Trophoblast cell (in vitro differentiated cells and primary cell): ENCODE measurements at regions not wholly inside any gene's neighbourhood (a gene's known extent, or its start where the extent isn't known, plus 50 kb on each side); places are given as distances from the start of the nearest gene placed in this dataset.

ENCODE experiments used
- DNase-seq, 2 donors: peaks; one replicate each; pipeline ENCODE4 v3.0.0-alpha.2; 2016
- H2AFZ ChIP-seq: 2 replicates; pipeline ENCODE4 v1.6.1; 2013; ENCODE audit warnings: low read length, moderate library complexity, mild to moderate bottlenecking; ENCODE audit not compliant: insufficient read depth, poor library complexity
- H2AK5ac ChIP-seq: 2 replicates; pipeline ENCODE4 v1.6.1; 2013; ENCODE audit warnings: mild to moderate bottlenecking, low read length
- H2BK120ac ChIP-seq: 2 replicates; pipeline ENCODE4 v1.6.1; 2013; ENCODE audit warnings: low read length, mild to moderate bottlenecking, moderate library complexity; ENCODE audit not compliant: insufficient read depth, poor library complexity
- H2BK12ac ChIP-seq: 2 replicates; pipeline ENCODE4 v1.6.1; 2013; ENCODE audit warnings: mild to moderate bottlenecking, low read length, moderate library complexity
- H2BK5ac ChIP-seq: 2 replicates; pipeline ENCODE4 v1.6.1; 2013; ENCODE audit warnings: low read length, low read depth, moderate library complexity, mild to moderate bottlenecking; ENCODE audit not compliant: poor library complexity
- H3K14ac ChIP-seq: 2 replicates; pipeline ENCODE4 v1.6.1; 2013; ENCODE audit warnings: mild to moderate bottlenecking, low read length
- H3K18ac ChIP-seq: 2 replicates; pipeline ENCODE4 v1.6.1; 2013; ENCODE audit warnings: mild to moderate bottlenecking, low read length
- H3K23ac ChIP-seq: 2 replicates; pipeline ENCODE4 v1.6.1; 2013; ENCODE audit warnings: low read length
- H3K27ac ChIP-seq: 2 replicates; pipeline ENCODE4 v1.5.1; 2013; ENCODE audit warnings: low read depth, mild to moderate bottlenecking, inconsistent platforms, low read length, moderate library complexity
- H3K27me3 ChIP-seq: 2 replicates; pipeline ENCODE4 v1.6.1; 2013; ENCODE audit warnings: inconsistent platforms, mild to moderate bottlenecking, low read length, moderate library complexity; ENCODE audit not compliant: insufficient read depth
- H3K36me3 ChIP-seq, 2 experiments: 1 replicate in 1 of 2; 2 replicates in 1 of 2; pipeline ENCODE4 v1.6.1; 2013; ENCODE audit warnings: low read length in 2 of 2, mild to moderate bottlenecking in 2 of 2, moderate library complexity in 1 of 2; ENCODE audit not compliant: insufficient read depth in 2 of 2, control insufficient read depth in 1 of 2
- H3K4ac ChIP-seq: 2 replicates; pipeline ENCODE4 v1.6.1; 2013; ENCODE audit warnings: low read depth, mild to moderate bottlenecking, low read length, moderate library complexity
- H3K4me1 ChIP-seq, 2 experiments: 1 replicate in 1 of 2; 2 replicates in 1 of 2; pipeline ENCODE4 v1.6.1; 2013; ENCODE audit warnings: low read length in 2 of 2, mild to moderate bottlenecking in 2 of 2, moderate library complexity in 1 of 2; ENCODE audit not compliant: insufficient read depth in 2 of 2, control insufficient read depth in 1 of 2
- H3K4me2 ChIP-seq: 2 replicates; pipeline ENCODE4 v1.6.1; 2013; ENCODE audit warnings: inconsistent platforms, mild to moderate bottlenecking, low read length, moderate library complexity
- H3K4me3 ChIP-seq: 2 replicates; pipeline ENCODE4 v1.5.1; 2013; ENCODE audit warnings: mild to moderate bottlenecking, low read depth, low read length, inconsistent platforms
- H3K79me1 ChIP-seq: one replicate; pipeline ENCODE4 v1.6.1; 2013; ENCODE audit warnings: low read length
- H3K79me2 ChIP-seq: 2 replicates; pipeline ENCODE4 v1.6.1; 2013; ENCODE audit warnings: low read length, mild to moderate bottlenecking; ENCODE audit not compliant: control insufficient read depth, insufficient read depth, poor library complexity
- H3K9ac ChIP-seq: 2 replicates; pipeline ENCODE4 v1.6.1; 2013; ENCODE audit warnings: mild to moderate bottlenecking, low read length
- H3K9me3 ChIP-seq: 2 replicates; pipeline ENCODE4 v1.6.1; 2013; ENCODE audit warnings: low read depth, mild to moderate bottlenecking, control low read depth, inconsistent platforms, low read length; ENCODE audit not compliant: insufficient read depth
- H4K12ac ChIP-seq: 2 replicates; pipeline ENCODE4 v1.6.1; 2013; ENCODE audit warnings: low read depth, mild to moderate bottlenecking, low read length, moderate library complexity
- H4K8ac ChIP-seq: 2 replicates; pipeline ENCODE4 v1.6.1; 2013; ENCODE audit warnings: low read depth, mild to moderate bottlenecking, low read length, moderate library complexity
- H4K91ac ChIP-seq: one replicate; pipeline ENCODE4 v1.6.1; 2013; ENCODE audit warnings: low read depth, mild to moderate bottlenecking, low read length, moderate library complexity
- WGBS: extraction: QIAGEN DNeasy Blood & Tissue Kit; methylation state at CpG from one replicate; pipeline ENCODE4 v1.1.7; 2013; ENCODE audit warnings: missing lambda C conversion rate; ENCODE audit not compliant: insufficient read length, insufficient coverage; ENCODE audit errors: extremely low coverage; 5-methylcytosine and 5-hydroxymethylcytosine counted together

DNA sequence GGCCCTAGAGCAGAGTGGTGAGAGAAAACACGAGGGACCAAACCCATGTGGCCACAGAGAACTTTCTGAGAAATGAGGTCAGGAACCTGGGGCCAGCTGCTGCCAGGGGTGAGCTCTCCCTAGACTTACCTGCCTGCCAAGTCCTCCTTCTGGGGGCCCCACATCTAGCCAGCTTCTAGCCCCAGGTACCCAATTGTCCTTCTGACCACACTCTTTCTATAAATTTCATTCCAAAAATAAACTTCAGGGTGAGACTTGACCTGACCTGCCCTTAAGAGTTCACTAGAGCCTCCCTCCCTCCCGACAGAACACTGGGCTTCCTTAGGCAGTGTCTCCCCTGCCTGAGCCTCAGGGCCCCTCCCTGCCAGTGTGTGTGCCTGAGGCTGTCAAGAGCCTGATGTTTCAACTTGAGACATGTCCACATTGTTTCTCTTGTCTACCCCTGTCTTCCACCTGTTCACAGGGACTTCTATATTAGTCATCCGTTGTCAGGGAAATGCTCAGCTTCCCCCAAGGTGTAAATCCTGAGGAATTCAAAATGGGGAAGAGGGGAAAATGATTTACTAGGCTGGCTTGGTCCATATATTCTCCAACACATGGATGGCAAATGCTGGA is 312.8 kb upstream of the TLE3 start:
- Histone ChIP-seq H3K27me3 (no peaks in the 10 kb centered on the region), H3K4ac (no peak overlapping the region), H4K91ac (no peak overlapping the region), H2AK5ac (no peak overlapping the region), H3K27ac (no peak overlapping the region), H2BK12ac (no peak overlapping the region), H3K9ac (no peak overlapping the region), H3K14ac (no peak overlapping the region), H2BK120ac (no peak overlapping the region), H3K79me1 (no peaks in the 10 kb centered on the region), H3K18ac (no peak overlapping the region), H3K79me2 (no peaks in the 10 kb centered on the region), H2BK5ac (no peak overlapping the region), H2AFZ (no peak overlapping the region), H3K9me3 (peaks cover 2% of the 10 kb centered on the region), H3K4me3 (no peak overlapping the region), H3K4me2 (no peak overlapping the region), H3K4me1 (peaks cover 0 to 2% of the 10 kb centered on the region in 2 experiments), H4K12ac (no peak overlapping the region), H3K23ac (no peak overlapping the region), H3K36me3 (no peaks in the 10 kb centered on the region), H4K8ac (no peak overlapping the region)
- WGBS, result no CpG with 5 or more reads among the region's 3 CpGs
- DNase-seq, result peak; percentile 69 to 70

DNA sequence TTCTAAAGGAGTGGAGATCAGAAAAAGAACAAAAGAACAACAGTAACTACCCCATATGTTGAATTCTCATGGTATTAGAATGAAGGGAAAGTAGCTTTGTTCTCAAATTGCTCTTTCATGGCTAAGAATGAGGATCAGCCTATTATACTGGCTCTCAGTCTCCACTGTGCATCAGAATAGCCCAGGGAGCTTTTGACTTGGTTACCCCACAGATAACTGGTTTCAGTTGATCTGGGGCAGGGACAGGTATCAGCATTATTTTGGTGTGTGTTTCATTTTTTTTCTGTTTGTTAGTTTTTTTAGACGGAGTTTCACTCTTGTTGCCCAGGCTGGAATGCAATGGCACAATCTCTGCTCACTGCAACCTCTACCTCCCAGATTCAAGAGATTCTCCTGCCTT is 311.7 kb upstream of the TLE3 start:
- no peak overlapping the region for H3K4me2 ChIP-seq
- no CpG with 5 or more reads among the region's 1 CpG for WGBS
- no peak overlapping the region for H3K23ac ChIP-seq
- H2AK5ac ChIP-seq, result no peak overlapping the region
- DNase-seq, result no peak
- peaks cover 0 to 2% of the 10 kb centered on the region in 2 experiments for H3K4me1 ChIP-seq
- H3K79me2 ChIP-seq, result no peaks in the 10 kb centered on the region
- H2AFZ ChIP-seq, result no peak overlapping the region
- no peak overlapping the region for H4K91ac ChIP-seq
- peaks cover 2% of the 10 kb centered on the region for H3K9me3 ChIP-seq
- H4K8ac ChIP-seq, result no peak overlapping the region
- no peaks in the 10 kb centered on the region for H3K27me3 ChIP-seq
- H3K14ac ChIP-seq, result no peak overlapping the region
- H3K79me1 ChIP-seq, result no peaks in the 10 kb centered on the region
- no peaks in the 10 kb centered on the region for H3K36me3 ChIP-seq
- no peak overlapping the region for H2BK120ac ChIP-seq
- no peak overlapping the region for H2BK12ac ChIP-seq
- H2BK5ac ChIP-seq, result no peak overlapping the region
- no peak overlapping the region for H3K9ac ChIP-seq
- H3K4ac ChIP-seq, result no peak overlapping the region
- no peak overlapping the region for H3K18ac ChIP-seq
- no peak overlapping the region for H3K4me3 ChIP-seq
- H3K27ac ChIP-seq, result no peak overlapping the region
- no peak overlapping the region for H4K12ac ChIP-seq

- WGBS, result no CpG with 5 or more reads among the region's 1 CpG
- no peaks in the 10 kb centered on the region for H3K36me3 ChIP-seq
- no peaks in the 10 kb centered on the region for H3K79me2 ChIP-seq
- no peak overlapping the region for H4K91ac ChIP-seq
- no peak overlapping the region for H3K23ac ChIP-seq
- H3K4me2 ChIP-seq, result no peak overlapping the region
- no peaks in the 10 kb centered on the region for H3K27me3 ChIP-seq
- H3K18ac ChIP-seq, result no peak overlapping the region
- no peak overlapping the region for H2AK5ac ChIP-seq
- no peak overlapping the region for H3K27ac ChIP-seq
- H3K14ac ChIP-seq, result no peak overlapping the region
- H2BK12ac ChIP-seq, result no peak overlapping the region
- no peaks in the 10 kb centered on the region for H3K79me1 ChIP-seq
- H3K4ac ChIP-seq, result no peak overlapping the region
- no peak for DNase-seq
- no peak overlapping the region for H2BK120ac ChIP-seq
- H3K4me1 ChIP-seq, result peaks cover 0 to 4% of the 10 kb centered on the region in 2 experiments
- H4K8ac ChIP-seq, result no peak overlapping the region
- H3K9ac ChIP-seq, result no peak overlapping the region
- H2AFZ ChIP-seq, result no peak overlapping the region
- no peak overlapping the region for H4K12ac ChIP-seq
- no peak overlapping the region for H2BK5ac ChIP-seq
- H3K9me3 ChIP-seq, result peaks cover 2% of the 10 kb centered on the region
- no peak overlapping the region for H3K4me3 ChIP-seq
These were observed 310.2 kb upstream of the TLE3 start for GRCh38 chr15:70407955-70408354.

- H3K9ac ChIP-seq, result no peak overlapping the region
- H3K27me3 ChIP-seq, result no peaks in the 10 kb centered on the region
- H3K79me2 ChIP-seq, result no peaks in the 10 kb centered on the region
- no peak overlapping the region for H3K14ac ChIP-seq
- no peak overlapping the region for H4K8ac ChIP-seq
- WGBS, result no CpG with 5 or more reads among the region's 7 CpGs
- H3K4ac ChIP-seq, result no peak overlapping the region
- no peak overlapping the region for H3K23ac ChIP-seq
- no peak overlapping the region for H2BK5ac ChIP-seq
- no peak overlapping the region for H2BK12ac ChIP-seq
- no peak overlapping the region for H2AFZ ChIP-seq
- no peak overlapping the region for H3K18ac ChIP-seq
- H3K4me3 ChIP-seq, result no peak overlapping the region
- H3K4me1 ChIP-seq, result peaks cover 0 to 4% of the 10 kb centered on the region in 2 experiments
- H3K9me3 ChIP-seq, result peaks cover 2% of the 10 kb centered on the region
- no peak overlapping the region for H4K91ac ChIP-seq
- no peak overlapping the region for H4K12ac ChIP-seq
- no peak overlapping the region for H3K27ac ChIP-seq
- no peak overlapping the region for H2BK120ac ChIP-seq
- no peaks in the 10 kb centered on the region for H3K79me1 ChIP-seq
- H2AK5ac ChIP-seq, result no peak overlapping the region
- DNase-seq, result no peak
- no peaks in the 10 kb centered on the region for H3K36me3 ChIP-seq
- H3K4me2 ChIP-seq, result no peak overlapping the region
These were observed 309.6 kb upstream of the TLE3 start for GRCh38 chr15:70407336-70407670.
